ENCODE measurements at regions not wholly inside any gene's neighbourhood (a gene's known extent, or its start where the extent isn't known, plus 50 kb on each side); places are given as distances from the start of the nearest gene placed in this dataset.

GRCh38 chr3:76490064-76490463 lies 549.8 kb upstream of the ROBO2 start:
- TF ChIP-seq, protein P1, sequence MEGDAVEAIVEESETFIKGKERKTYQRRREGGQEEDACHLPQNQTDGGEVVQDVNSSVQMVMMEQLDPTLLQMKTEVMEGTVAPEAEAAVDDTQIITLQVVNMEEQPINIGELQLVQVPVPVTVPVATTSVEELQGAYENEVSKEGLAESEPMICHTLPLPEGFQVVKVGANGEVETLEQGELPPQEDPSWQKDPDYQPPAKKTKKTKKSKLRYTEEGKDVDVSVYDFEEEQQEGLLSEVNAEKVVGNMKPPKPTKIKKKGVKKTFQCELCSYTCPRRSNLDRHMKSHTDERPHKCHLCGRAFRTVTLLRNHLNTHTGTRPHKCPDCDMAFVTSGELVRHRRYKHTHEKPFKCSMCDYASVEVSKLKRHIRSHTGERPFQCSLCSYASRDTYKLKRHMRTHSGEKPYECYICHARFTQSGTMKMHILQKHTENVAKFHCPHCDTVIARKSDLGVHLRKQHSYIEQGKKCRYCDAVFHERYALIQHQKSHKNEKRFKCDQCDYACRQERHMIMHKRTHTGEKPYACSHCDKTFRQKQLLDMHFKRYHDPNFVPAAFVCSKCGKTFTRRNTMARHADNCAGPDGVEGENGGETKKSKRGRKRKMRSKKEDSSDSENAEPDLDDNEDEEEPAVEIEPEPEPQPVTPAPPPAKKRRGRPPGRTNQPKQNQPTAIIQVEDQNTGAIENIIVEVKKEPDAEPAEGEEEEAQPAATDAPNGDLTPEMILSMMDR (IDR thresholded peaks at IDR 0.05) = no peak
- TF ChIP-seq POLR2A (IDR thresholded peaks at IDR 0.05) = no peak

All from Peyer's patch (tissue), 4 donors.